Trophoblast cell (in vitro differentiated cells and primary cell): ENCODE measurements at regions not wholly inside any gene's neighbourhood (a gene's known extent, or its start where the extent isn't known, plus 50 kb on each side); places are given as distances from the start of the nearest gene placed in this dataset.

Experiments
- DNase-seq, 2 donors: peaks; one replicate each; pipeline ENCODE4 v3.0.0-alpha.2; 2016
- H2AFZ ChIP-seq: 2 replicates; pipeline ENCODE4 v1.6.1; 2013; ENCODE audit warnings: low read length, moderate library complexity, mild to moderate bottlenecking; ENCODE audit not compliant: insufficient read depth, poor library complexity
- H2AK5ac ChIP-seq: 2 replicates; pipeline ENCODE4 v1.6.1; 2013; ENCODE audit warnings: mild to moderate bottlenecking, low read length
- H2BK120ac ChIP-seq: 2 replicates; pipeline ENCODE4 v1.6.1; 2013; ENCODE audit warnings: low read length, mild to moderate bottlenecking, moderate library complexity; ENCODE audit not compliant: insufficient read depth, poor library complexity
- H2BK12ac ChIP-seq: 2 replicates; pipeline ENCODE4 v1.6.1; 2013; ENCODE audit warnings: mild to moderate bottlenecking, low read length, moderate library complexity
- H2BK5ac ChIP-seq: 2 replicates; pipeline ENCODE4 v1.6.1; 2013; ENCODE audit warnings: low read length, low read depth, moderate library complexity, mild to moderate bottlenecking; ENCODE audit not compliant: poor library complexity
- H3K14ac ChIP-seq: 2 replicates; pipeline ENCODE4 v1.6.1; 2013; ENCODE audit warnings: mild to moderate bottlenecking, low read length
- H3K18ac ChIP-seq: 2 replicates; pipeline ENCODE4 v1.6.1; 2013; ENCODE audit warnings: mild to moderate bottlenecking, low read length
- H3K23ac ChIP-seq: 2 replicates; pipeline ENCODE4 v1.6.1; 2013; ENCODE audit warnings: low read length
- H3K27ac ChIP-seq: 2 replicates; pipeline ENCODE4 v1.5.1; 2013; ENCODE audit warnings: low read depth, mild to moderate bottlenecking, inconsistent platforms, low read length, moderate library complexity
- H3K27me3 ChIP-seq: 2 replicates; pipeline ENCODE4 v1.6.1; 2013; ENCODE audit warnings: inconsistent platforms, mild to moderate bottlenecking, low read length, moderate library complexity; ENCODE audit not compliant: insufficient read depth
- H3K36me3 ChIP-seq, 2 experiments: 1 replicate in 1 of 2; 2 replicates in 1 of 2; pipeline ENCODE4 v1.6.1; 2013; ENCODE audit warnings: low read length in 2 of 2, mild to moderate bottlenecking in 2 of 2, moderate library complexity in 1 of 2; ENCODE audit not compliant: insufficient read depth in 2 of 2, control insufficient read depth in 1 of 2
- H3K4ac ChIP-seq: 2 replicates; pipeline ENCODE4 v1.6.1; 2013; ENCODE audit warnings: low read depth, mild to moderate bottlenecking, low read length, moderate library complexity
- H3K4me1 ChIP-seq, 2 experiments: 1 replicate in 1 of 2; 2 replicates in 1 of 2; pipeline ENCODE4 v1.6.1; 2013; ENCODE audit warnings: low read length in 2 of 2, mild to moderate bottlenecking in 2 of 2, moderate library complexity in 1 of 2; ENCODE audit not compliant: insufficient read depth in 2 of 2, control insufficient read depth in 1 of 2
- H3K4me2 ChIP-seq: 2 replicates; pipeline ENCODE4 v1.6.1; 2013; ENCODE audit warnings: inconsistent platforms, mild to moderate bottlenecking, low read length, moderate library complexity
- H3K4me3 ChIP-seq: 2 replicates; pipeline ENCODE4 v1.5.1; 2013; ENCODE audit warnings: mild to moderate bottlenecking, low read depth, low read length, inconsistent platforms
- H3K79me1 ChIP-seq: one replicate; pipeline ENCODE4 v1.6.1; 2013; ENCODE audit warnings: low read length
- H3K79me2 ChIP-seq: 2 replicates; pipeline ENCODE4 v1.6.1; 2013; ENCODE audit warnings: low read length, mild to moderate bottlenecking; ENCODE audit not compliant: control insufficient read depth, insufficient read depth, poor library complexity
- H3K9ac ChIP-seq: 2 replicates; pipeline ENCODE4 v1.6.1; 2013; ENCODE audit warnings: mild to moderate bottlenecking, low read length
- H3K9me3 ChIP-seq: 2 replicates; pipeline ENCODE4 v1.6.1; 2013; ENCODE audit warnings: low read depth, mild to moderate bottlenecking, control low read depth, inconsistent platforms, low read length; ENCODE audit not compliant: insufficient read depth
- H4K12ac ChIP-seq: 2 replicates; pipeline ENCODE4 v1.6.1; 2013; ENCODE audit warnings: low read depth, mild to moderate bottlenecking, low read length, moderate library complexity
- H4K8ac ChIP-seq: 2 replicates; pipeline ENCODE4 v1.6.1; 2013; ENCODE audit warnings: low read depth, mild to moderate bottlenecking, low read length, moderate library complexity
- H4K91ac ChIP-seq: one replicate; pipeline ENCODE4 v1.6.1; 2013; ENCODE audit warnings: low read depth, mild to moderate bottlenecking, low read length, moderate library complexity
- WGBS: extraction: QIAGEN DNeasy Blood & Tissue Kit; methylation state at CpG from one replicate; pipeline ENCODE4 v1.1.7; 2013; ENCODE audit warnings: missing lambda C conversion rate; ENCODE audit not compliant: insufficient read length, insufficient coverage; ENCODE audit errors: extremely low coverage; 5-methylcytosine and 5-hydroxymethylcytosine counted together

DNA sequence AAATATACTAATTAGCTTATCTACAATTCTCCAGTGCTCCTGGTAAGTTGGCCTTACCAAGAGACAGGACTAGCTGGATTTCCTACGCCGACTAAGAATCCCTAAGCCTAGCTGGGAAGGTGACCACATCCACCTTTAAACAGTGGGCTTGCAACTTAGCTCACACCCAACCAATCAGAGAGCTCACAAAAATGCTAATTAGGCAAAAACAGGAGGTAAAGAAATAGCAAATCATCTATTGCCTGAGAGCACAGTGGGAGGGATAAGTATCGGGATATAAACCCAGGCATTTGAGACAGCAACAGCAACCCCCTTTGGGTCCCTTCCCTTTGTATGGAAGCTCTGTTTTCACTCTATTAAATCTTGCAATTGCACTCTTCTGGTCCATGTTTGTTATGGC is 1025.0 kb downstream of the RAB28 start:
- Histone ChIP-seq H4K12ac (no peak overlapping the region), H3K4me1 (no peaks in the 10 kb centered on the region), H3K79me2 (no peaks in the 10 kb centered on the region), H2BK5ac (no peak overlapping the region), H2AK5ac (no peak overlapping the region), H3K36me3 (no peaks in the 10 kb centered on the region), H3K4me3 (no peak overlapping the region), H3K27ac (no peak overlapping the region), H3K18ac (no peak overlapping the region), H2BK120ac (no peak overlapping the region), H2BK12ac (no peak overlapping the region), H3K9ac (no peak overlapping the region), H2AFZ (no peak overlapping the region), H3K79me1 (no peaks in the 10 kb centered on the region), H3K9me3 (peaks cover 5% of the 10 kb centered on the region), H3K23ac (no peak overlapping the region), H4K8ac (no peak overlapping the region), H3K27me3 (no peaks in the 10 kb centered on the region), H4K91ac (no peak overlapping the region), H3K4ac (no peak overlapping the region), H3K4me2 (no peak overlapping the region), H3K14ac (no peak overlapping the region)
- no CpG with 5 or more reads among the region's 3 CpGs for WGBS
- DNase-seq, result no peak

DNA sequence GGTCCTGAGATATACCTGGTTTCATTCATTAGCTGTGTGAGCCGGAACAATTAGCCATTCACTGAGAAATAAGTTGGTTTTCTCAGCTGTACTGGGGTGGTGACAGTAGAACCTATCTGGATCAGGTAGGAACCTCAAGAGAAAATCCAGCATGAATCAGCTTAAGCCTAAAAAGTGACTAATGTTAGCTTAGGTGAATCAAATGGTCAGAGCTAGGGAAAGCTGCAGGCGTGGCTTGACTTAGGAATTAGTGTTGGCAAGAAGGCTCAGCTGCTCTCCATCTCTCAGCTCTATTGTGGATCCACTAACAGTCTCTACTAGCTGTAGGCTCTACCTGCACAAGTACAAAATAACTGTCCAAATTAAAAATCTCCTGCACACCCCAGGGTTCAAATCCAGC is 1025.5 kb downstream of the RAB28 start:
- Histone ChIP-seq H3K23ac (no peak overlapping the region), H3K4me2 (no peak overlapping the region), H2BK120ac (no peak overlapping the region), H3K4me1 (no peaks in the 10 kb centered on the region), H3K18ac (no peak overlapping the region), H3K14ac (no peak overlapping the region), H3K79me1 (no peaks in the 10 kb centered on the region), H3K27ac (no peak overlapping the region), H2AK5ac (no peak overlapping the region), H3K4me3 (no peak overlapping the region), H4K12ac (no peak overlapping the region), H2AFZ (no peak overlapping the region), H2BK12ac (no peak overlapping the region), H3K9ac (no peak overlapping the region), H3K36me3 (no peaks in the 10 kb centered on the region), H3K4ac (no peak overlapping the region), H4K8ac (no peak overlapping the region), H3K79me2 (no peaks in the 10 kb centered on the region), H3K9me3 (peaks cover 5% of the 10 kb centered on the region), H3K27me3 (no peaks in the 10 kb centered on the region), H4K91ac (no peak overlapping the region), H2BK5ac (no peak overlapping the region)
- WGBS, result no CpG with 5 or more reads among the region's 2 CpGs
- no peak for DNase-seq

DNA sequence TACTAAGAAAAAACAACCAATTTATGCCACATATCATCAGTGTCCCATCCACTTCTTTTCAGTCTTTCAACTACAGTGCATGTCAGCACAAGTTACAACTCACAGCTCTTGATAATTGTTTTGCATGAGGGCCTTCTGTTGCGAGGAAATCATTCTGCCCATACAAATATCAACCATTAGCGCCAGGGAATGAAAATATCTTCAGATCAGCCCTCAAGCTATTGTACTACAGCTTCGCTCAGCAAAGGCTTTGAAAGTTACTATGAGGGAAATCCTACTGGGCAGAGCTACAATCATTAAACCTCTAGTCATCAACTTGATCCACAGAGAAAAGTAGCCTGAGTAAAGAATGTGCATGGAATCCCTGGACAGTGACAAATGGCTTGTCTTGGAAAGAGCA is 1023.6 kb upstream of the HS3ST1 start:
- Histone ChIP-seq H2BK120ac (no peak overlapping the region), H3K23ac (no peak overlapping the region), H3K4me3 (no peak overlapping the region), H3K4me1 (no peaks in the 10 kb centered on the region), H3K27ac (no peak overlapping the region), H4K8ac (no peak overlapping the region), H3K79me2 (no peaks in the 10 kb centered on the region), H3K14ac (no peak overlapping the region), H3K4ac (no peak overlapping the region), H3K4me2 (no peak overlapping the region), H3K9ac (no peak overlapping the region), H3K36me3 (no peaks in the 10 kb centered on the region), H3K9me3 (peaks cover 1% of the 10 kb centered on the region), H2AFZ (no peak overlapping the region), H2BK12ac (no peak overlapping the region), H3K18ac (no peak overlapping the region), H4K91ac (no peak overlapping the region), H2AK5ac (no peak overlapping the region), H3K79me1 (no peaks in the 10 kb centered on the region), H2BK5ac (no peak overlapping the region), H3K27me3 (no peaks in the 10 kb centered on the region), H4K12ac (no peak overlapping the region)
- no CpG with 5 or more reads among the region's 3 CpGs for WGBS
- no peak for DNase-seq

DNA sequence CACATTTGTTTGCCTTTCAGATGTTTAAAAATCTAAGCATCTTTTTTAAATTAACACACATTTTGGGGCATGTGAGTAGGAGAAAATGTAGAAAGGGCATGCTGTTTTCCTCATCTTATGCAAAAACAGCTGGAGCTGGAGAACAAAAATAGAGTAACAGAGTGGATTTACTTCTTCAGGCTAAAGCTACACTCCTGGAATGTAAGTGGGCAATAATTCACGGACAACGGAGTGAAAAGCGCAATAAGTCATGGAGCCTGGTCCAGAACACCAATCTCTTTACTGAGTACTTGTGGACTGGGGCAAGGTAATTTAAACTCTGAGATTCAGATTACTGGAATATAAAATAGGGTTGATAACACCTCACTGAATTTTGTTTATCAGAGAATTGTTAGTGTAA is 1018.8 kb upstream of the HS3ST1 start:
- H3K9me3 ChIP-seq, result peaks cover 1% of the 10 kb centered on the region
- H2BK12ac ChIP-seq, result no peak overlapping the region
- H3K4ac ChIP-seq, result no peak overlapping the region
- no peak overlapping the region for H4K8ac ChIP-seq
- H2AFZ ChIP-seq, result no peak overlapping the region
- no peak overlapping the region for H3K23ac ChIP-seq
- H3K4me2 ChIP-seq, result no peak overlapping the region
- no peaks in the 10 kb centered on the region for H3K27me3 ChIP-seq
- H3K36me3 ChIP-seq, result no peaks in the 10 kb centered on the region
- no peak overlapping the region for H2BK5ac ChIP-seq
- no peaks in the 10 kb centered on the region for H3K79me2 ChIP-seq
- no peak overlapping the region for H3K9ac ChIP-seq
- no peak overlapping the region for H3K14ac ChIP-seq
- H3K4me1 ChIP-seq, result peaks cover 0 to 3% of the 10 kb centered on the region in 2 experiments
- no peak for DNase-seq
- H2BK120ac ChIP-seq, result no peak overlapping the region
- no peak overlapping the region for H2AK5ac ChIP-seq
- WGBS, result no CpG with 5 or more reads among the region's 3 CpGs
- no peak overlapping the region for H3K4me3 ChIP-seq
- H4K91ac ChIP-seq, result no peak overlapping the region
- no peak overlapping the region for H3K18ac ChIP-seq
- no peak overlapping the region for H3K27ac ChIP-seq
- H4K12ac ChIP-seq, result no peak overlapping the region
- no peaks in the 10 kb centered on the region for H3K79me1 ChIP-seq
